Liver (tissue), 8 donors: ENCODE measurements at regions not wholly inside any gene's neighbourhood (a gene's known extent, or its start where the extent isn't known, plus 50 kb on each side); places are given as distances from the start of the nearest gene placed in this dataset.

ENCODE experiments used
- DNase-seq: peaks from one replicate; pipeline ENCODE4 v3.0.0-alpha.2; 2017; ENCODE audit warnings: low spot score
- H3K27ac ChIP-seq, 2 donors: one replicate each; pipeline ENCODE4 v1.7.0; 2013; ENCODE audit warnings: inconsistent platforms in 2 of 2, low read length in 2 of 2, control low read depth in 1 of 2, low read depth in 1 of 2, mild to moderate bottlenecking in 1 of 2
- H3K27me3 ChIP-seq, 4 donors: one replicate each; pipeline versions ENCODE4 v1.6.1 to v1.7.0; 2013; ENCODE audit warnings: low read length in 3 of 4, inconsistent platforms in 1 of 4, mild to moderate bottlenecking in 1 of 4, moderate library complexity in 1 of 4; ENCODE audit not compliant: control insufficient read depth in 4 of 4, insufficient read depth in 4 of 4
- H3K36me3 ChIP-seq, 4 donors: one replicate each; pipeline versions ENCODE4 v1.6.1 to v1.7.0; 2013; ENCODE audit warnings: low read length in 3 of 4, mild to moderate bottlenecking in 3 of 4, low read depth in 1 of 4, moderate library complexity in 1 of 4; ENCODE audit not compliant: control insufficient read depth in 4 of 4, insufficient read depth in 3 of 4
- H3K4me1 ChIP-seq, 4 donors: one replicate each; pipeline versions ENCODE4 v1.6.1 to v1.7.0; 2013; ENCODE audit warnings: low read length in 3 of 4, mild to moderate bottlenecking in 3 of 4, moderate library complexity in 1 of 4; ENCODE audit not compliant: control insufficient read depth in 4 of 4, insufficient read depth in 4 of 4
- H3K4me3 ChIP-seq, 3 donors: one replicate each; pipeline versions ENCODE4 v1.6.1 to v1.7.0; 2013; ENCODE audit warnings: low read length in 3 of 3, control low read depth in 1 of 3, low read depth in 1 of 3, mild to moderate bottlenecking in 1 of 3
- H3K9ac ChIP-seq, 2 donors: one replicate each; pipeline ENCODE4 v1.7.0; 2013; ENCODE audit warnings: low read length in 2 of 2, mild to moderate bottlenecking in 2 of 2, moderate library complexity in 2 of 2, control low read depth in 1 of 2, low read depth in 1 of 2
- H3K9me3 ChIP-seq, 4 donors: one replicate each; pipeline versions ENCODE4 v1.6.1 to v1.7.0; 2013; ENCODE audit warnings: low read length in 3 of 4; ENCODE audit not compliant: control insufficient read depth in 4 of 4
- FOXA1 ChIP-seq: IDR thresholded peaks from 2 replicates; pipeline ENCODE4 v1.6.1; 2016; ENCODE audit warnings: antibody characterized with exemption
- GABPA ChIP-seq, 2 donors: IDR thresholded peaks in 1 of 2; conservative IDR thresholded peaks in 1 of 2; 2 replicates each; pipeline ENCODE4 v1.6.1; 2016; ENCODE audit warnings: antibody characterized with exemption in 2 of 2, mild to moderate bottlenecking in 1 of 2, moderate library complexity in 1 of 2
- HNF4A ChIP-seq, 2 donors: conservative IDR thresholded peaks; 2 replicates each; pipeline ENCODE4 v1.6.1; 2016; ENCODE audit warnings: antibody characterized with exemption in 2 of 2, mild to moderate bottlenecking in 2 of 2
- HNF4G ChIP-seq: IDR thresholded peaks from 2 replicates; pipeline ENCODE4 v1.6.1; 2016; ENCODE audit warnings: antibody characterized with exemption
- JUND ChIP-seq, 2 donors: IDR thresholded peaks; 2 replicates each; pipeline ENCODE4 v1.6.1; 2016; ENCODE audit warnings: antibody characterized with exemption in 2 of 2
- NR2F2 ChIP-seq: IDR thresholded peaks from 2 replicates; pipeline ENCODE4 v1.6.1; 2016; ENCODE audit warnings: antibody characterized with exemption
- RXRA ChIP-seq, 2 donors: IDR thresholded peaks; 2 replicates each; pipeline ENCODE4 v1.6.1; 2017 to 2018; ENCODE audit warnings: antibody characterized with exemption in 2 of 2, mild to moderate bottlenecking in 1 of 2
- SP1 ChIP-seq: IDR thresholded peaks from 2 replicates; pipeline ENCODE4 v1.6.1; 2018; ENCODE audit warnings: antibody characterized with exemption, mild to moderate bottlenecking
- TAF1 ChIP-seq: conservative IDR thresholded peaks from 2 replicates; pipeline ENCODE4 v1.6.1; 2016; ENCODE audit warnings: antibody characterized with exemption, mild to moderate bottlenecking
- YY1 ChIP-seq: IDR thresholded peaks from 2 replicates; pipeline ENCODE4 v1.6.1; 2016; ENCODE audit warnings: antibody characterized with exemption, mild to moderate bottlenecking
- WGBS: extraction: QIAGEN DNeasy Blood & Tissue Kit; methylation state at CpG from one replicate; pipeline ENCODE4 v1.1.7; 2013; 5-methylcytosine and 5-hydroxymethylcytosine counted together
- TF ChIP-seq, protein P1 (sequence below): fragments of 150-350 bp; IDR thresholded peaks from 2 replicates; pipeline ENCODE4 v1.5.1; 2017; ENCODE audit warnings: improper control_type of control experiment, low read depth, low read length; ENCODE audit not compliant: missing input control
- TF ChIP-seq, protein P2 (sequence below): IDR thresholded peaks from 2 replicates; pipeline ENCODE4 v1.6.1; 2016; ENCODE audit warnings: antibody characterized with exemption, mild to moderate bottlenecking
- TF ChIP-seq, protein P3 (sequence below): IDR thresholded peaks from 2 replicates; pipeline ENCODE4 v1.6.1; 2016; ENCODE audit warnings: antibody characterized with exemption
- TF ChIP-seq, protein P4 (sequence below): IDR thresholded peaks from 2 replicates; pipeline ENCODE4 v1.6.1; 2016; ENCODE audit warnings: antibody characterized with exemption
- TF ChIP-seq, protein P5 (sequence below): IDR thresholded peaks from 2 replicates; pipeline ENCODE4 v1.6.1; 2016; ENCODE audit warnings: antibody characterized with exemption
- donor health status: healthy.
- donor health status: healthy.
- donor health status: healthy.
- donor health status: healthy.
- donor health status: healthy.

DNA sequence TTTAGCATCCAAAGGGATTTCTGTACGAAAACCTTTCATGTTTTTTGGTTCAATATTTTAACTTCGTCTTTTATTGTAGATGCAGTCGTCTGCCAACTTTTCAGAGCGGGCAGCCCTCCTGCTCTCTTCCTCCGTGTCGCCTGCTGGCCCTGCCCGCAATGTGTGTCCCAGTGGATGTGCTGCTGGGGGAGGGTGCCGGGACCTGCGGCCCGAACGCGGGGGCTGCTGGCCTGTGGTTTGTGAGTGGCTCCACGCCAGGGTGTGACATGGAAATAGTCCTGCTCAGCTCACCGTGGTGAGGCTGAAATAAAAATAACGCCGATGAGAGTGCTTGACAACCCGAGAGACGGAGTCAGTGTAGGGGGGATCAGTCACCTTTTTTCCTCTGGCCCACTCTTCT, 59.7 kb upstream of the GRPEL1 start:
- Histone ChIP-seq H3K27me3 (no peaks in the 10 kb centered on the region), H3K4me3 (no peak overlapping the region), H3K9me3 (no peaks in the 10 kb centered on the region), H3K4me1 (peaks cover 7 to 12% (median 8%) of the 10 kb centered on the region in 4 donors), H3K36me3 (no peaks in the 10 kb centered on the region), H3K27ac (no peak overlapping the region), H3K9ac (no peak overlapping the region)
- 90% methylated on average over 18 of the region's 18 CpGs for WGBS
- no peak for DNase-seq
- TF ChIP-seq TAF1 (no peak), GABPA (IDR thresholded peaks at IDR 0.05 in 1 of 2, conservative IDR thresholded peaks at IDR 0.05 in 1 of 2) (no peak), JUND (IDR thresholded peaks at IDR 0.05) (no peak), HNF4G (no peak), HNF4A (conservative IDR thresholded peaks at IDR 0.05) (no peak), NR2F2 (no peak), SP1 (no peak), RXRA (IDR thresholded peaks at IDR 0.05) (no peak), YY1 (no peak), FOXA1 (no peak)
- TF ChIP-seq, protein P1, sequence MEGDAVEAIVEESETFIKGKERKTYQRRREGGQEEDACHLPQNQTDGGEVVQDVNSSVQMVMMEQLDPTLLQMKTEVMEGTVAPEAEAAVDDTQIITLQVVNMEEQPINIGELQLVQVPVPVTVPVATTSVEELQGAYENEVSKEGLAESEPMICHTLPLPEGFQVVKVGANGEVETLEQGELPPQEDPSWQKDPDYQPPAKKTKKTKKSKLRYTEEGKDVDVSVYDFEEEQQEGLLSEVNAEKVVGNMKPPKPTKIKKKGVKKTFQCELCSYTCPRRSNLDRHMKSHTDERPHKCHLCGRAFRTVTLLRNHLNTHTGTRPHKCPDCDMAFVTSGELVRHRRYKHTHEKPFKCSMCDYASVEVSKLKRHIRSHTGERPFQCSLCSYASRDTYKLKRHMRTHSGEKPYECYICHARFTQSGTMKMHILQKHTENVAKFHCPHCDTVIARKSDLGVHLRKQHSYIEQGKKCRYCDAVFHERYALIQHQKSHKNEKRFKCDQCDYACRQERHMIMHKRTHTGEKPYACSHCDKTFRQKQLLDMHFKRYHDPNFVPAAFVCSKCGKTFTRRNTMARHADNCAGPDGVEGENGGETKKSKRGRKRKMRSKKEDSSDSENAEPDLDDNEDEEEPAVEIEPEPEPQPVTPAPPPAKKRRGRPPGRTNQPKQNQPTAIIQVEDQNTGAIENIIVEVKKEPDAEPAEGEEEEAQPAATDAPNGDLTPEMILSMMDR: no peak
- TF ChIP-seq, protein P2, sequence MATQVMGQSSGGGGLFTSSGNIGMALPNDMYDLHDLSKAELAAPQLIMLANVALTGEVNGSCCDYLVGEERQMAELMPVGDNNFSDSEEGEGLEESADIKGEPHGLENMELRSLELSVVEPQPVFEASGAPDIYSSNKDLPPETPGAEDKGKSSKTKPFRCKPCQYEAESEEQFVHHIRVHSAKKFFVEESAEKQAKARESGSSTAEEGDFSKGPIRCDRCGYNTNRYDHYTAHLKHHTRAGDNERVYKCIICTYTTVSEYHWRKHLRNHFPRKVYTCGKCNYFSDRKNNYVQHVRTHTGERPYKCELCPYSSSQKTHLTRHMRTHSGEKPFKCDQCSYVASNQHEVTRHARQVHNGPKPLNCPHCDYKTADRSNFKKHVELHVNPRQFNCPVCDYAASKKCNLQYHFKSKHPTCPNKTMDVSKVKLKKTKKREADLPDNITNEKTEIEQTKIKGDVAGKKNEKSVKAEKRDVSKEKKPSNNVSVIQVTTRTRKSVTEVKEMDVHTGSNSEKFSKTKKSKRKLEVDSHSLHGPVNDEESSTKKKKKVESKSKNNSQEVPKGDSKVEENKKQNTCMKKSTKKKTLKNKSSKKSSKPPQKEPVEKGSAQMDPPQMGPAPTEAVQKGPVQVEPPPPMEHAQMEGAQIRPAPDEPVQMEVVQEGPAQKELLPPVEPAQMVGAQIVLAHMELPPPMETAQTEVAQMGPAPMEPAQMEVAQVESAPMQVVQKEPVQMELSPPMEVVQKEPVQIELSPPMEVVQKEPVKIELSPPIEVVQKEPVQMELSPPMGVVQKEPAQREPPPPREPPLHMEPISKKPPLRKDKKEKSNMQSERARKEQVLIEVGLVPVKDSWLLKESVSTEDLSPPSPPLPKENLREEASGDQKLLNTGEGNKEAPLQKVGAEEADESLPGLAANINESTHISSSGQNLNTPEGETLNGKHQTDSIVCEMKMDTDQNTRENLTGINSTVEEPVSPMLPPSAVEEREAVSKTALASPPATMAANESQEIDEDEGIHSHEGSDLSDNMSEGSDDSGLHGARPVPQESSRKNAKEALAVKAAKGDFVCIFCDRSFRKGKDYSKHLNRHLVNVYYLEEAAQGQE: no peak
- TF ChIP-seq, protein P3, sequence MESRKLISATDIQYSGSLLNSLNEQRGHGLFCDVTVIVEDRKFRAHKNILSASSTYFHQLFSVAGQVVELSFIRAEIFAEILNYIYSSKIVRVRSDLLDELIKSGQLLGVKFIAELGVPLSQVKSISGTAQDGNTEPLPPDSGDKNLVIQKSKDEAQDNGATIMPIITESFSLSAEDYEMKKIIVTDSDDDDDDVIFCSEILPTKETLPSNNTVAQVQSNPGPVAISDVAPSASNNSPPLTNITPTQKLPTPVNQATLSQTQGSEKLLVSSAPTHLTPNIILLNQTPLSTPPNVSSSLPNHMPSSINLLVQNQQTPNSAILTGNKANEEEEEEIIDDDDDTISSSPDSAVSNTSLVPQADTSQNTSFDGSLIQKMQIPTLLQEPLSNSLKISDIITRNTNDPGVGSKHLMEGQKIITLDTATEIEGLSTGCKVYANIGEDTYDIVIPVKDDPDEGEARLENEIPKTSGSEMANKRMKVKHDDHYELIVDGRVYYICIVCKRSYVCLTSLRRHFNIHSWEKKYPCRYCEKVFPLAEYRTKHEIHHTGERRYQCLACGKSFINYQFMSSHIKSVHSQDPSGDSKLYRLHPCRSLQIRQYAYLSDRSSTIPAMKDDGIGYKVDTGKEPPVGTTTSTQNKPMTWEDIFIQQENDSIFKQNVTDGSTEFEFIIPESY: no peak
- TF ChIP-seq, protein P4, sequence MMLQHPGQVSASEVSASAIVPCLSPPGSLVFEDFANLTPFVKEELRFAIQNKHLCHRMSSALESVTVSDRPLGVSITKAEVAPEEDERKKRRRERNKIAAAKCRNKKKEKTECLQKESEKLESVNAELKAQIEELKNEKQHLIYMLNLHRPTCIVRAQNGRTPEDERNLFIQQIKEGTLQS: no peak
- TF ChIP-seq, protein P5, sequence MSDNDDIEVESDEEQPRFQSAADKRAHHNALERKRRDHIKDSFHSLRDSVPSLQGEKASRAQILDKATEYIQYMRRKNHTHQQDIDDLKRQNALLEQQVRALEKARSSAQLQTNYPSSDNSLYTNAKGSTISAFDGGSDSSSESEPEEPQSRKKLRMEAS: no peak

DNA sequence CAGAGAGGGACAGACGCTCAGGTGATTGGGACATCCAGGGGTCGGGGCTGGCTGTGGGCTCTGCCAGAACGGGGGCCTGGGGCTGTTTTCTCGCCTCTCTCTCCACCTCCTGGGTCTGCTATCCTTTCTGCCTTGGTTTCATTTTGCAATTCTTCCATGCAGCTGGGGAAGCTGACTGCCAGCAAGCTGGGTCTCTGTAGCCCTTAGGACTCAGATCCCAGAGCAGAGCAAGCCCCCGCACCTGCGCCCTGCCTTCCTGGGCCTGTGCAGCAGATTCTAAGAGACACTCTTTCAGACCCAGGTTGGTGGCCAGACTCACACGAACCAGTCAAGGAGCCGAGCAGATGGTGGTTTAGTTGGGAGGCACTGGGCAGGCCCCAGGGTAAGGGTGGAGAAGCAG, 59.1 kb upstream of the GRPEL1 start:
- TF ChIP-seq TAF1: no peak
- TF ChIP-seq, protein P1: no peak
- no peak for TF ChIP-seq FOXA1
- DNase-seq: no peak
- H3K9ac ChIP-seq: no peak overlapping the region
- H3K36me3 ChIP-seq: no peaks in the 10 kb centered on the region
- H3K4me1 ChIP-seq: peaks cover 7 to 12% (median 8%) of the 10 kb centered on the region in 4 donors
- H3K4me3 ChIP-seq: no peak overlapping the region
- no peak overlapping the region for H3K27ac ChIP-seq
- no peaks in the 10 kb centered on the region for H3K9me3 ChIP-seq
- WGBS: 77% methylated on average over 8 of the region's 8 CpGs
- H3K27me3 ChIP-seq: no peaks in the 10 kb centered on the region
